GM21528 (cell line): ENCODE measurements at regions not wholly inside any gene's neighbourhood (a gene's known extent, or its start where the extent isn't known, plus 50 kb on each side); places are given as distances from the start of the nearest gene placed in this dataset.
"Not testable (repeated sequence)": the region's sequence is repeated elsewhere in the genome, so short reads cannot be mapped to it uniquely, and the experiment has no call there.

Experiments
- ATAC-seq: cut with Tn5 transposase; IDR thresholded peaks from one replicate; pipeline ENCODE4 v1.9.1; 2021; ENCODE audit warnings: mild to moderate bottlenecking, moderate library complexity; ENCODE audit not compliant: unreplicated experiment, low FRiP score

GRCh38 chr2:208916881-208917280 is 507.0 kb upstream of the MAP2 start:
- ATAC-seq, result no peak

DNA sequence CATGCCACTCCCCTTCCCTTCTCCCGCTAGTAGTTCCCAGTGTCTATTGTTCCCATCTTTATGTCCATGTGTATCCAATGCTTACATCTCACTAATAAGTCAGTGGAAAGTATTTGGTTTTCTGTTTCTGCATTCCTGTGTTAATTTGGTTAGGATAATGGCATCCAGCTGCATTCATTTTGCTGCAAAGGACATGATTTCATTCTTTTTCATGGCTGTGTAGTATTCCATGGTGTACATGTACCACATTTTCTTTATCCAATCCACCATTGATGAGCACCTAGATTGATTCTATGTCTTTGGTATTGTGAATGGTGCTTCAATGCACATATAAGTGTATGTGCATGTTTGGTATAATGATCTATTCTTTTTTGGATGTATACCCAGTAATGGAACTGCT is 502.5 kb upstream of the MAP2 start:
- not testable (repeated sequence) for ATAC-seq

GRCh38 chr2:208927867-208928266 is 496.0 kb upstream of the MAP2 start:
- no peak for ATAC-seq

DNA sequence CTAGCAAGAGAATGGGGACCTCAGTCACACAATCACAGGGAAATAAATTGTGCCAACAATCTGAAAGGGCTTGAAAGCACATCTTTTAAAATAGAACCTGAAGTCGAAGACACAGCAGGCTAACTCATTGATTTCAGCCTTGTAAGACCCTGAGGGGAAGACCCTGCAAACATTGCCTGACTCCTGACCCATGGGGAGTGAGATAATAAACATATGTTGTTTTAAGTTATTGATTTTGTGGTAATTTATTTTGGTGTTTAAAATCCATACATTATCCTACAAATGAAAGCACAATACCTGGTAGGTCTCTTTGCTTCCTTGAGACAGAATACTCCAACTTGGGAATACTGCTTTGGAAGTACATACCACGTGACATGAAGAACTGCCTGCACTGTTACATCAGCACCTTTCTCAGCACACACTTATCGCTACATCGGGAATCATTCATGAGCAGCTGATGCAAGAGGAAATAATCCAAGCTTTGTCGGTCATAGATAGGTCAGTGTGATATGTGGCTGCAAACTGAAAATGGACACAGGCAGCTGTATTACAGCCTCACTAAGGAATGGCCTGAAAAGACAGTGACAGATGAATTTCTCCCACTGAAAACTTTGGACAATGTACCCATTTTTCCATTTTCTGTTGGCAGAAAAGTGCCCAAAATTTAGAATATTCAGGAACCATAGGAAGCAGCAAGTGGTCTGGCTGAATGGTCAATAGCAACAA is 494.5 kb upstream of the MAP2 start:
- no peak for ATAC-seq

DNA sequence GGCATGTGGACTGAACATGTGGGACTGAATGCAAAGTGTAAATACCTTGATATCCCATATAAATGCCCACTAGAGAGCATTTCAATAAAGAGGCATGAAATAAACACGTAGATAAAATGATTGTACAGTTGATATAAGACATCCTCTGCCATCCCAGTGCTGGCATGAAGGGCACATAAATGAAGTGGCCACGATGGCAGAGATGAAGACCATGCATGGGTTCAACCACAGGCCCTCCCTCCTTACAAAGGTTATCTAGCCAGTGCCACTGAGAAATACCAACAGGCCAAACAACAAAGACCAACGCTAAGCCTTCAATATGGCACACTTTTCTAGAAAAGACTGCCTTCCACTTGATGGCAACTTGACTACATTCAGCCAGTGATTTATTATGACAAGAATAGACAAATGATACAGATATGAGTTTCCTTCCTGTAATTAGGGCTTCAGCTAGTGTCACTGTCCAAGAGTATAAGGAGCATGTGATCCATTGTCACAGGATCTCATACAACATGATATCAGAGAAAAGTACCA is 493.9 kb upstream of the MAP2 start:
- no peak for ATAC-seq

- ATAC-seq, result no peak
These were observed 488.3 kb upstream of the MAP2 start for GRCh38 chr2:208935531-208935930.

GRCh38 chr2:208937521-208937920 is 486.3 kb upstream of the MAP2 start:
- no peak for ATAC-seq

DNA sequence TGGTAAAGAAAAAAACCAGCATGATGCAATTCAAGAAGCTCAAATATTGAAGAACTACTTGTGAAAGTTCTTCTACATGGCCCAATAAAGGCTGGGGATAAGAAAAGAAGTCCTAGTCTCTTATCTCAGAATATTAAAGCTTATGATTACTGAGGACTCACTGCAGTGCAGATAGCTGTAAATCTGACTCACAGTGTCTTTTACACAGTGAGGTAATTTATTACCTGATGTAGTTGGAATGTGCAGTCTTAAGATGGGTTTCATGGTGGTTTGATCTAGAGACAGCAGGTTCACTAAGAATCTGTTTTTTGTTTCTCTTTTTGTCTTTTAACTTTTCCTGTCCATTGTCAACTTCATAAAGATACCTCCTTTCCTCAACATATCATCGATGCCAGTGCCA is 484.0 kb upstream of the MAP2 start:
- no peak for ATAC-seq

DNA sequence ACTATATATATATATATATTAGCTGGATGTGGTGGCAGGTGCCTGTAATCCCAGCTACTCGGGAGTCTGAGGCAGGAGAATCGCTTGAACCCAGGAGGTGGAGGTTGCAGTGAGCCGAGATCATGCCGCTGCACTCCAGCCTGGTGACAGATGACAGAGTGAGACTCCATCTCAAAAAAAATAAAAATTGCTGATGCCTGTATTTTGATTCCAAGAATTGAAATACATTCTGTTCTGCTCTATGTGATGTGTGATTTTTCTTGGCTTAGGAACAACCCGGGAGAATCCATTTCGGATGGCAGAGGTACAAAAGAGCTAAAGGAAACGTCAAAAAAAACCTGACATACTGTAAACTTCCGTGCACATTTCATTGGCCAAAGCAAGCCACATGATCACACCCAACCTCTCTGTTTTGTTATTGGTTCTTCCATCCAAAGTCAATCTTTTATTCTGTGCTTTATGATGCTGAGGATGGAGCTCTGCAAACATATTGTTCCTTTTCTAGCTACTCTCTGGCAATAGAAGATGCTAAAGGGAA is 478.1 kb upstream of the MAP2 start:
- ATAC-seq, result no peak

DNA sequence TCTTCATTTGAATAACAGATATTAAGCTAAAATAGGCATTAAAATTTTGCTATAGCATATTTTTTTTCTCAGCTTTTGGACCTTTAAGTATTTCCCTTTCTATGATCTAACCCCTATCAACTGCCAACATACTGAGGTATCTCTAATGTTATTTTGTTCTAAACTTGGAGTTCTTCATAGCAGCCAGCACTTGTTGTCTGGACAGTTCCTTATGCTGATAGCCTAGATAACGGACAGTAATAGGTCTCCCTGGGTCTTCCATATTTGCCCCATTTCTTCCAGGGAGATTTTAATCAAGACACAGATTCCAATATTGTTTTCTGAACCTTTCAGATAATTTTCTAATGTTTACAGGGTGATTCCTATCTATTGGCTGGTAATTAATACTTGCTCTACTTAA is 475.8 kb upstream of the MAP2 start:
- no peak for ATAC-seq

DNA sequence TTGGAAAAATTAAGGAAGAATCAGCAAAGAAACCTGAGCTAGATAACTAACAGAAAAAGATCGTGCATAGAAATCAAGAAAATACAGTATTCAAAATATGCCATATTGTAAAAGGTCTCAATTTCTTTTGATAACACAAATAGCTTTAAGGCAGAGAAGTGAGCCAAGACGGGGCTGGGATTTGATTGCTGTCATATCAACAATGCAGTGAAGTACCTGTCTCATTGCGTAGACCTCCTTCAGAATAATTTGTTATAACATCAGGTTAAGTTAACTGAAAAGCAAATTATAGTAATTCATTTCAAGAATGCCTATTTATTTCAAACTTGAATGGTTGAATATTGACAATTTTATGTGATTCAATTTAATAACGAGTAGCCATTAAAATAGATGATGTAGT is 453.8 kb upstream of the MAP2 start:
- ATAC-seq, result no peak

DNA sequence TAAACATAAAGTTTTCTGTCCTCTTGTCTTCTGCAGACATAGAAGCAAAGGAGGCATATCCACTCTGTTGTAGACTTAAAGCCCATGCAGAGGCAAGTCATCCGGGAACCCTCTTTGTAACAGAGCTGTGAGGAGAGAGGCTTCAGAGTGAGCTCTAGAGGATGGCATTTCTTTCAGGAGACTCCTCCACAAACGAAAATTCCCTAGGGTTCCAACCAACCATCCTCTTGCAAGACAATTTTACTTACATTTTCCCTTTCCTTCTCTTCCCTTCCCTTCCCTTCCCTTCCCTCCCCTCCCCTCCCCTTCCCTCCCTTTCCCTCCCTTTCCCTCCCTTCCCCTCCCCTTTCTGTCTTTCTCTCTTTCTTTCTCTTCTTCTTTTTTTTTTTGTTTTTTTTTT is 446.3 kb upstream of the MAP2 start:
- ATAC-seq, result no peak

DNA sequence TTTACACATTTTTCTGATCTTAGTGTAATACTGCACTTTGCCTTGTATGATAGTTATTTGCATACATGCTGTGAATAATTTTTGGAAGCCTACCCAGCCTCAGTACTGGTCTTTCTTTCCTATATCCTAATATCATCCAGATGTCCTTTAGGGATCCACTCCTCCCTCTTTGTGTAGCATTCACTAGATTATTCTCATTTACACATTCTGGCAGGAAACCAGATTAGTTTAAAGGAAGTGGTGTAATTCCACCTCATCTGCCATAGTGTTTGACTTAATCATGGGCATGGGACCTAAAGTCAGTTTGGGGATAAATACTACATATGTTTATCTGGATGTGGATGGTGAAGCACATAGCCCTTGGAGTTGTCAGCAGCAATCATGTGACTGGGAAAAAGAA is 444.9 kb upstream of the MAP2 start:
- no peak for ATAC-seq

DNA sequence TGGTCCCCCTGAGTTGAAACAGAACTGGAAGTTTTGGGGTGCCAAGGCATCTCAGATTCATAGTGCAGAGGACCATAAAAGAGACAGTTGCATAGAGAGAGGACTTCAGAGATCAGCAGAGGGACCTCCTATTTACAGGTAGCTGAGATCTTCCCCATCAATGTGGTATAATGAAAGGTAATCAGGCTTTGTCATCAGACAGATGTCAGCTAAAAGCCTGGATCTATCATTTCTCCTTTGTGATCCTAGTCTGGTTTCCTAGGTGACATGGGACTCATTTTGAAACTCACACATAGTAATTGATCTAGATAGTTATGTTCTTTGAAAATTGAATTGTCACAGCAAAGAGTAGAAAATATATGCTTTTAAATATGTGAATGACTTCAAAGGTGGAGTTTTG is 443.5 kb upstream of the MAP2 start:
- ATAC-seq, result no peak

DNA sequence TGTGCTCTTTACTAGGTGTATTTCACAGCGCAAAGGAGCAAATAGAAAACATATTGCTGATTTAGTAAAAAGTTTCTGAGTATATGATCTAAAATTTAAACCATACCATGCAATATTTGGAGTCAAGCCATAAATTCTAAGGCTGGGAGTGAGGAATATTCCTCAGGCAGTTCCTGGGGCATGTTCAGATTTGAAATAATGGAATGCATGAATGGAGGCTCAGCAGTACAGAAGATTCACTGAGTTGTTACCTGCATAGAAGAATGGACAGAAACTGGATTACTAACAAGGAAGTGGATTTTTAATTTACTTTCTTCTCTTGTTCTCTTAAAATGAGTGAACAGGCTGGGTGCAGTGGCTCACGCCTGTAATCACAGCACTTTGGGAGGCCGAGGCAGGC is 441.0 kb upstream of the MAP2 start:
- ATAC-seq, result no peak

DNA sequence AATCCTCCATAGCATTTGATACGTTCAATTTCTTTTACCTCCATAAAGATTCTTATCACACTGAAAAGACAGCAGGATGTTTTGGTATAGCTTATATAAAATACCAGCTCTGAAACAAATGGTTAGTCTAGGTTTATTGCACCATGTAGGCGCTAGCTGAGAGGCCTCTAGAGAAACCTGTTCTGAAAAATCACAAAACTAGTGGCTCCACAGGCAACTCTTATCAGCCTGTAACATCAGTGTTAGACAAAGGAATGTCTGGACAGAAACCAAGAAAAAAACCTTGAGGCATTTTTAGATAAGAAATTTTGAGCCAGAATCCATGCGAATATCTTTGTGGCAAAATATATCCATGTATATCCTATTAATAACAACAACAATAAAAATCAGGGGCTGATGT is 440.4 kb upstream of the MAP2 start:
- no peak for ATAC-seq

- no peak for ATAC-seq
These were observed 439.3 kb upstream of the MAP2 start for GRCh38 chr2:208984376-208985090.

GRCh38 chr2:208985644-208986043 is 438.2 kb upstream of the MAP2 start:
- ATAC-seq, result no peak

GRCh38 chr2:208990716-208991115 is 433.1 kb upstream of the MAP2 start:
- no peak for ATAC-seq

GRCh38 chr2:208999911-209000310 is 423.9 kb upstream of the MAP2 start:
- no peak for ATAC-seq

DNA sequence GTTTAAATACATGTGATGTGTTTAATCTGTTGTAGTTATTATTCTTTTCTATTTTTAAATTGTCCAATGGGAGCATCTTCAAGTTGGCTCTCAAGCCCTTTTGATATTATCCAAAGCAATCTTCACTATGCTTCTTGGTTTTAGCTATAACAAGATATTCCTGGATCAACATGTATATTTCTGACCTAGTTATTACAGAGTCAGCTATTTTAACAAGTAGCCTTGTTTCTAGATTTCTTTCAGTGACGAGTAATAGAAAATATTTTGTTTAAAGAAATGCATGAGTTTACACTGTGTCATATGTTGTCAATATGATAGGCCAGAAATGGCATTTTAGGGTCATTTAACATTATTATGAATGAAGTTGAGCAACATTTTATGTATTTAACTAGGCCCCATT is 421.8 kb upstream of the MAP2 start:
- no peak for ATAC-seq

- no peak for ATAC-seq
These were observed 418.5 kb upstream of the MAP2 start for GRCh38 chr2:209005371-209005770.
